Tibial nerve (tissue), 4 donors: ENCODE measurements at regions not wholly inside any gene's neighbourhood (a gene's known extent, or its start where the extent isn't known, plus 50 kb on each side); places are given as distances from the start of the nearest gene placed in this dataset.

ENCODE experiments used
- CTCF ChIP-seq, 5 experiments: fragments of 200-600 bp in 3 of 5; fragments of 450-650 bp in 2 of 5; sonication (generic) in 3 of 5; IDR thresholded peaks; one replicate each; pipeline ENCODE4 v1.5.1; 2016 to 2019; ENCODE audit warnings: antibody characterized with exemption in 5 of 5, mild to moderate bottlenecking in 3 of 5, moderate library complexity in 2 of 5
- EP300 ChIP-seq, 2 donors: sonication (generic); formaldehyde crosslinking; IDR thresholded peaks; one replicate each; pipeline ENCODE4 v1.6.1; 2017; ENCODE audit warnings: antibody characterized with exemption in 2 of 2, mild to moderate bottlenecking in 1 of 2
- POLR2A ChIP-seq, 2 donors: fragments of 450-650 bp; IDR thresholded peaks; one replicate each; pipeline ENCODE4 v1.6.1; 2017; ENCODE audit warnings: antibody characterized with exemption in 2 of 2, mild to moderate bottlenecking in 2 of 2, moderate library complexity in 2 of 2

DNA sequence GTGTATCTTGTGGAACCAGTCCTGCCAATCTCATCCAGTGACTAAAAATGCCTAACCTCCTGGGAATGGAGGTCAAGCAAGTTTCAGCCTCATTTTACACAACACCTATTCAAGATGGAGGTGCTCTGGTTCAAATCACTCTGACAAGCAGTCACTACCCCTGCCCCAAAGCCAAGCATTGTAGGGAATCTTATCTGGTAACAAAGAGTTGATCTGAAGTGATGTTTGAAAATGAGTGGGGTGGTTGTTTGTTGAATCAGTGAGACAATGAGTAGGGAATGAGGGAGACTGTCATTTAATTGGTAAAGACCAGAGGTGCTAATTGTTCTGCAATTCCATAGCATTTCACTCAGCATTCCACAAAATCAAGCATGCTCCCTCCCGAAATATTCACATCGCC, 132.0 kb downstream of the RND3 start:
- TF ChIP-seq CTCF (IDR thresholded peaks at IDR 0.05): no peak
- TF ChIP-seq EP300 (IDR thresholded peaks at IDR 0.05): no peak
- no peak for TF ChIP-seq POLR2A (IDR thresholded peaks at IDR 0.05)
